Activated T-helper 17 cell treated with anti-CD3 and anti-CD28 coated beads, Interleukin-2, amount 50 U/mL, for 72 hours (primary cell): ENCODE measurements at regions not wholly inside any gene's neighbourhood (a gene's known extent, or its start where the extent isn't known, plus 50 kb on each side); places are given as distances from the start of the nearest gene placed in this dataset.

Experiments used
- ATAC-seq: fragments of 150-1000 bp; cut with Tn5 transposase; replicated peaks from 2 replicates; pipeline ENCODE4 v1.10.0; 2021; ENCODE audit warnings: mild to moderate bottlenecking, moderate library complexity
- H3K27ac Mint-ChIP-seq: one replicate; pipeline ENCODE4 v1.8.0; 2022; ENCODE audit warnings: mixed read lengths
- H3K27me3 Mint-ChIP-seq: one replicate; pipeline ENCODE4 v1.8.0; 2022; ENCODE audit warnings: mixed read lengths
- H3K36me3 Mint-ChIP-seq: one replicate; pipeline ENCODE4 v1.8.0; 2022; ENCODE audit warnings: low read depth, mild to moderate bottlenecking, mixed read lengths
- H3K4me1 Mint-ChIP-seq: one replicate; pipeline ENCODE4 v1.8.0; 2022; ENCODE audit warnings: mixed read lengths
- H3K4me3 Mint-ChIP-seq: one replicate; pipeline ENCODE4 v1.8.0; 2022; ENCODE audit warnings: mild to moderate bottlenecking, mixed read lengths
- H3K9me3 Mint-ChIP-seq: one replicate; pipeline ENCODE4 v1.8.0; 2022; ENCODE audit warnings: mixed read lengths

GRCh38 chr1:81681114-81681513 lies 119.6 kb upstream of the ADGRL2 start:
- Mint-ChIP-seq H3K9me3 (peaks cover 4% of the 10 kb centered on the region), H3K4me1 (no peaks in the 10 kb centered on the region), H3K36me3 (no peaks in the 10 kb centered on the region), H3K27ac (no peak overlapping the region), H3K4me3 (no peak overlapping the region), H3K27me3 (no peaks in the 10 kb centered on the region)
- no peak for ATAC-seq

DNA sequence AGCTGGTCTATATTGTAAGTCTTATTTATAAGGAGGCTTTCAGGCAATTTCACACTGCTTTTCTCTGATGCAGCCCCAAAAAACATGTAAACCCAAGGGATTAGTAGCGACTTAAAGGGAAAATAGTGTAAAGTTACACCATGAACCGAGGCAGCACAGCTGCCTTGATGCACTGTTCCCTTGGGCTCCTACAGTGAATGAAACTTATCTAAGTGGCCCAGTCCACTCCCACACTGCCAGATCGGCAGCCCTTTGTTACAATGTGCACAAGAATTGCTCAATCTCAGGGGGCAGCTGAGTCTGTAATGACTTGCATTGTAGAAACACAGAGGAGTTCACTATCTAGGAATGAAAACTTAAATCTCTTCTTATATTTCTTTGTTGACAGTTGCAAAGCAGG lies 120.8 kb upstream of the ADGRL2 start:
- peaks cover 4% of the 10 kb centered on the region for H3K9me3 Mint-ChIP-seq
- H3K27me3 Mint-ChIP-seq: no peaks in the 10 kb centered on the region
- ATAC-seq: no peak
- no peaks in the 10 kb centered on the region for H3K4me1 Mint-ChIP-seq
- no peaks in the 10 kb centered on the region for H3K36me3 Mint-ChIP-seq
- H3K4me3 Mint-ChIP-seq: no peak overlapping the region
- H3K27ac Mint-ChIP-seq: no peak overlapping the region

- no peak overlapping the region for H3K27ac Mint-ChIP-seq
- peaks cover 4% of the 10 kb centered on the region for H3K9me3 Mint-ChIP-seq
Observed at GRCh38 chr1:81678779-81679178, 122.0 kb upstream of the ADGRL2 start.

DNA sequence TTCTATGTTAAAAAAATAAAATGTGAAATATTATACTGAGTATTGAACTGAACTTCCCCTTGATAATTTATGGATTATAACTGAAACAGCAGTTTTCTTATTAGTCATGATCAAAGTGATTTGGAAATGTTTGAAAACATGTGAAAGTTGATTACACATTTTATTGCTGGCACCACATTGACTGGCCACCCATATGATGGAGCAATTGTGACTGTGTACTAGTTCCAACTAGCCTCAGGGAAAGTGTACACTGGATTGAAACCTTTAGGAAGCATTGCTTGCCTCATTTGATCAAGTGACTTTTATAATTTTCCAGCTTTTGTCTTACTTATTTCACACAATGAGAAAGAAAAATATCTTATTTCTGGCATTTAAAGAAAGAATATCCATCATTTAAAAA lies 128.0 kb upstream of the ADGRL2 start:
- no peak for ATAC-seq
- Mint-ChIP-seq H3K27ac (no peak overlapping the region), H3K27me3 (no peaks in the 10 kb centered on the region), H3K9me3 (peaks cover 12% of the 10 kb centered on the region), H3K4me1 (no peaks in the 10 kb centered on the region), H3K36me3 (no peaks in the 10 kb centered on the region), H3K4me3 (no peak overlapping the region)

More at GRCh38 chr1:81678779-81679178, 122.0 kb upstream of the ADGRL2 start:
- ATAC-seq: no peak
- H3K4me3 Mint-ChIP-seq: no peak overlapping the region
- no peaks in the 10 kb centered on the region for H3K36me3 Mint-ChIP-seq
- H3K27me3 Mint-ChIP-seq: no peaks in the 10 kb centered on the region
- H3K4me1 Mint-ChIP-seq: no peaks in the 10 kb centered on the region

- ATAC-seq: no peak
- Mint-ChIP-seq H3K36me3 (no peaks in the 10 kb centered on the region), H3K27me3 (no peaks in the 10 kb centered on the region), H3K9me3 (peaks cover 8% of the 10 kb centered on the region), H3K4me3 (no peak overlapping the region), H3K27ac (no peak overlapping the region), H3K4me1 (no peaks in the 10 kb centered on the region)
Observed at GRCh38 chr1:81671038-81671437, 129.7 kb upstream of the ADGRL2 start.

GRCh38 chr1:81670286-81670685 lies 130.4 kb upstream of the ADGRL2 start:
- Mint-ChIP-seq H3K36me3 (no peaks in the 10 kb centered on the region), H3K27ac (no peak overlapping the region), H3K4me3 (no peak overlapping the region), H3K27me3 (no peaks in the 10 kb centered on the region), H3K4me1 (no peaks in the 10 kb centered on the region), H3K9me3 (peaks cover 8% of the 10 kb centered on the region)
- no peak for ATAC-seq

DNA sequence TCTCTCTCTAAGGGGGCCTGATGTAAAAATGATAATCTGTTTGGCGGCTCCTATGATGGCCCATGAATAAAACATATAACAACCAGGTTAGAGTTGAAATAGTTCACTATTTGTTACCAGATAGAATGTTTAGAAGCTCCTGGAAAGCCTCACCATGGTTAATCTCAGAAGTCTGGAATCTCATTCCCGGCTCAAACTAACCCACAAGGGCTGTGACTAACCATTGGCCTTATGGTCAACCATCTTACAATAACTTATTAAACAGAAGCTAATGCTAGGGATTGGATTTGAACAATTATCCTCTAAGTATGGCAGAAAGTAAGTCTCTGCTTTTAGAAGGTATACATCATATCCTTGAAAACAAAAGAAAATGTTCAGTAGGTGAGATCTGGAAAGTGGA lies 134.1 kb upstream of the ADGRL2 start:
- H3K4me1 Mint-ChIP-seq: no peaks in the 10 kb centered on the region
- H3K36me3 Mint-ChIP-seq: no peaks in the 10 kb centered on the region
- H3K9me3 Mint-ChIP-seq: peaks cover 8% of the 10 kb centered on the region
- no peak overlapping the region for H3K4me3 Mint-ChIP-seq
- no peak overlapping the region for H3K27ac Mint-ChIP-seq
- no peaks in the 10 kb centered on the region for H3K27me3 Mint-ChIP-seq
- ATAC-seq: no peak

DNA sequence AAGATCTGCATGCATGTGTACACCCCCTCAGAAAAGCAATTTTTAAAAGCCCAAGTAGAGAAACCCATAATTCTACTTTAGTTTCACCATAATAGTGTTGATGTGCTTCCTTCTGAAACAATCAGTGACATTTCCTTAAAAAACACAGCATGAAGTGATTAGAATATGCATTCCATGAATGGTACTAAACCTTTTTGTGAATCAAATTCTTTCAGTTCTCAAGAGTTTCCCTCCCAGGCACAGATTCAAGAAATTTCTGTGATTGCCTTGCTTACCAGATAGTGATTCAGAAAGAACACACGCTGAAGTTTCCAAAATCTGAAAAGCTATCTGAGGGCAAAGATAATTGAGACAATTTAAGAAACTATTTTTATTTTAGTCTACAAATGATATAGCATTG lies 136.4 kb upstream of the ADGRL2 start:
- no peak for ATAC-seq
- Mint-ChIP-seq H3K9me3 (peaks cover 4% of the 10 kb centered on the region), H3K36me3 (no peaks in the 10 kb centered on the region), H3K27ac (no peak overlapping the region), H3K4me3 (no peak overlapping the region), H3K27me3 (no peaks in the 10 kb centered on the region), H3K4me1 (no peaks in the 10 kb centered on the region)

- no peaks in the 10 kb centered on the region for H3K36me3 Mint-ChIP-seq
- no peak overlapping the region for H3K27ac Mint-ChIP-seq
- H3K27me3 Mint-ChIP-seq: no peaks in the 10 kb centered on the region
- H3K9me3 Mint-ChIP-seq: no peaks in the 10 kb centered on the region
- H3K4me1 Mint-ChIP-seq: no peaks in the 10 kb centered on the region
- no peak overlapping the region for H3K4me3 Mint-ChIP-seq
- no peak for ATAC-seq
Observed at GRCh38 chr1:81662913-81663526, 137.7 kb upstream of the ADGRL2 start.

DNA sequence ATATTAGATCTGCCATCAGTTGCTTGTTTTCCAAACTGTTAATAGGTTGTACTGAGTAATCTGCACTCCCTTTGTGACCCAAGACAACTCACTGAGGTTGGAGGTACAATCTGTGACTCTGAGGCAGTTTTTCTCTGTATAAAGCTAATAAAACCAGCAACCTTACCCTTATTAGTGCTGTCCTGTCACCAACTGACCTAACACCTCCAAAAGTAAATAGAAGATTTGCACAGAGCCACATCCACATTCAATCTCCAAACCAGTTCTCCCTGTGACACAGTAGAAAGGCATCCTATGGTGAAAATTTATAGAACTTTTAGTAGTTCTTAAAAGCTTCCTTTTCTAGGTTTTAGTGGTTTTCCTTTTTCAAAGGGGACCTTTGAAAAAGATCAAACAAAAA lies 140.4 kb upstream of the ADGRL2 start:
- Mint-ChIP-seq H3K4me1 (no peaks in the 10 kb centered on the region), H3K9me3 (peaks cover 3% of the 10 kb centered on the region), H3K4me3 (no peak overlapping the region), H3K27me3 (no peaks in the 10 kb centered on the region), H3K27ac (no peak overlapping the region), H3K36me3 (no peaks in the 10 kb centered on the region)
- ATAC-seq: no peak

- H3K4me1 Mint-ChIP-seq: peaks cover 4% of the 10 kb centered on the region
Observed at GRCh38 chr1:81654657-81655056, 146.1 kb upstream of the ADGRL2 start.

DNA sequence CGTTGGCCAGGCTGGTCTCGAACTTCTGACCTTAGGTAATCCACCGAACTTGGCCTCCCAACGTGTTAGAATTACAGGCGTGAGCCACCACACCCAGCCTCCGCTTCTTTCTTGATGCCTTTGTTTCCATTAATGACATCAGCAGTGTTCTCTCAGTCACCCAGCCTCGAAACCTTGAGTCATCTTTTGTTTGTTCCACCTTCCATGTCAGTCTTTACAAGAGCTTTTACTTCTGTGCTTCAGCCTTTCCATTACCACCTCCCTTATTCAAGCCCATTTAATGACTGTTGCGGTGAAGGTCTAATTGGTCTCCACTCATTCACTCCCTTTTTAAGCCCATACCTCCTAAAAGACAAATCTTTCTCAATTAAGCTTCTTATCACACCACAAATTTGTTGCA lies 146.6 kb upstream of the ADGRL2 start:
- H3K36me3 Mint-ChIP-seq: no peaks in the 10 kb centered on the region
- no peak overlapping the region for H3K4me3 Mint-ChIP-seq
- H3K9me3 Mint-ChIP-seq: peaks cover 10% of the 10 kb centered on the region
- H3K4me1 Mint-ChIP-seq: peaks cover 4% of the 10 kb centered on the region
- H3K27ac Mint-ChIP-seq: no peak overlapping the region
- no peaks in the 10 kb centered on the region for H3K27me3 Mint-ChIP-seq
- ATAC-seq: no peak

More at GRCh38 chr1:81654657-81655056, 146.1 kb upstream of the ADGRL2 start:
- no peak for ATAC-seq
- Mint-ChIP-seq H3K36me3 (no peaks in the 10 kb centered on the region), H3K27me3 (no peaks in the 10 kb centered on the region), H3K9me3 (peaks cover 10% of the 10 kb centered on the region), H3K4me3 (no peak overlapping the region), H3K27ac (no peak overlapping the region)

- no peaks in the 10 kb centered on the region for H3K27me3 Mint-ChIP-seq
- no peak for ATAC-seq
- H3K36me3 Mint-ChIP-seq: no peaks in the 10 kb centered on the region
- H3K27ac Mint-ChIP-seq: no peak overlapping the region
- H3K9me3 Mint-ChIP-seq: peaks cover 13% of the 10 kb centered on the region
- H3K4me3 Mint-ChIP-seq: no peak overlapping the region
- H3K4me1 Mint-ChIP-seq: peaks cover 4% of the 10 kb centered on the region
Observed at GRCh38 chr1:81650776-81651175, 150.0 kb upstream of the ADGRL2 start.

GRCh38 chr1:81635816-81636215 lies 164.9 kb upstream of the ADGRL2 start:
- Mint-ChIP-seq H3K36me3 (no peaks in the 10 kb centered on the region), H3K27ac (no peak overlapping the region), H3K4me1 (no peaks in the 10 kb centered on the region), H3K9me3 (peaks cover 14% of the 10 kb centered on the region), H3K4me3 (no peak overlapping the region), H3K27me3 (no peaks in the 10 kb centered on the region)
- no peak for ATAC-seq

DNA sequence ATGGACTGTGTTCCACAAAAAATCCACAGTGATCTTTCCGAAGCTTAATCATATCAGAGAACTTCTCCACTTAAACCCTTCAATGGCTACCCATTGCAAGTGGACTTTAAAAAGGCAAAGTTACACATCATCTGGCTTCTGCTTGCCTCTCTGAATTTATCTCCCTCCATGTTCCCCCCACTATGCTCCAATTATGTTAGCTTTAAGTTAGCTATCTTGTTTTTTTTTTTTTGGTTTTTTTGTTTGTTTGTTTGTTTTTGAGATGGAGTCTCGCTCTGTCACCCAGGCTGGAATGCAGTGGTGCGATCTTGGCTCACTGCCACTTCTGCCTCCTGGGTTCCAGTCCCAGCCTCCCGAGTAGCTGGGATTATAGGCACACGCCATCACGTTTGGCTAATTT lies 166.4 kb upstream of the ADGRL2 start:
- Mint-ChIP-seq H3K36me3 (no peaks in the 10 kb centered on the region), H3K9me3 (peaks cover 13% of the 10 kb centered on the region), H3K4me1 (no peaks in the 10 kb centered on the region), H3K27ac (no peak overlapping the region), H3K4me3 (no peak overlapping the region), H3K27me3 (no peaks in the 10 kb centered on the region)
- no peak for ATAC-seq

- Mint-ChIP-seq H3K27me3 (peaks cover 3% of the 10 kb centered on the region), H3K4me1 (no peaks in the 10 kb centered on the region), H3K9me3 (peaks cover 6% of the 10 kb centered on the region), H3K36me3 (no peaks in the 10 kb centered on the region), H3K27ac (no peak overlapping the region), H3K4me3 (no peak overlapping the region)
- no peak for ATAC-seq
Observed at GRCh38 chr1:81619156-81619555, 181.6 kb upstream of the ADGRL2 start.
